Ovary (tissue), 7 donors: ENCODE measurements at regions not wholly inside any gene's neighbourhood (a gene's known extent, or its start where the extent isn't known, plus 50 kb on each side); places are given as distances from the start of the nearest gene placed in this dataset.

Source experiments
- DNase-seq, 5 donors: peaks; one replicate each; pipeline ENCODE4 v3.0.0-alpha.2; 2019 to 2020
- H3K27ac ChIP-seq, 2 donors: fragments of 200-600 bp; one replicate each; pipeline versions ENCODE4 v1.5.1 to v1.8.0; 2019 to 2022
- H3K27me3 ChIP-seq: fragments of 200-600 bp; one replicate; pipeline ENCODE4 v1.8.0; 2022
- H3K36me3 ChIP-seq: fragments of 200-600 bp; sonication (generic); one replicate; pipeline ENCODE4 v1.5.1; 2019
- H3K4me1 ChIP-seq: one replicate; pipeline ENCODE4 v1.8.1; 2013; ENCODE audit warnings: mild to moderate bottlenecking, moderate library complexity; ENCODE audit not compliant: insufficient read depth
- H3K4me3 ChIP-seq: fragments of 200-600 bp; sonication (generic); one replicate; pipeline ENCODE4 v1.5.1; 2017
- H3K9me3 ChIP-seq, 2 donors: fragments of 200-600 bp in 1 of 2; sonication (generic) in 1 of 2; one replicate each; pipeline versions ENCODE4 v1.5.1 to v1.8.1; 2013 to 2019; ENCODE audit warnings: mild to moderate bottlenecking in 1 of 2, moderate library complexity in 1 of 2
- CTCF ChIP-seq, 3 donors: fragments of 450-650 bp in 2 of 3; fragments of 200-600 bp in 1 of 3; IDR thresholded peaks; one replicate each; pipeline versions ENCODE4 v1.5.1 to v1.8.0; 2016 to 2022; ENCODE audit warnings: antibody characterized with exemption in 3 of 3, mild to moderate bottlenecking in 1 of 3
- EP300 ChIP-seq: sonication (generic); formaldehyde crosslinking; IDR thresholded peaks from one replicate; pipeline ENCODE4 v1.6.1; 2017; ENCODE audit warnings: antibody characterized with exemption
- POLR2A ChIP-seq: fragments of 450-650 bp; IDR thresholded peaks from one replicate; pipeline ENCODE4 v1.6.1; 2017; ENCODE audit warnings: antibody characterized with exemption, mild to moderate bottlenecking, moderate library complexity
- WGBS, 3 donors: extraction: QIAGEN DNeasy Blood & Tissue Kit in 1 of 3; methylation state at CpG; one replicate each; pipeline versions ENCODE4 v1.1.5 to v1.1.7; 2013 to 2017; 5-methylcytosine and 5-hydroxymethylcytosine counted together
- intact Hi-C, 4 donors: fragments of 100-400 bp; cut with DNase I; formaldehyde crosslinking; loops; one replicate each; pipeline versions ENCODE4 v1.11.0 to v1.15.1; 2022 to 2023
- donor health status: DM: no; HTN: no; CAD: no; lungs with moderate emphysema.
- donor health status: DM: no; HTN: no; CAD: no.
- donor health status: Bipolar disorder and iron deficiency.
- donor health status: DM: no; HTN: no; CAD: no.
- donor health status: DM: yes; HTN: yes; CAD: no.

- intact Hi-C loops = no loop called here
- no peak overlapping the region for H3K27ac ChIP-seq
- no peak overlapping the region for H3K4me3 ChIP-seq
- H3K9me3 ChIP-seq = no peaks in the 10 kb centered on the region
- 91 to 100% (median 94%) methylated on average over 1 of the region's 1 CpG for WGBS, 3 donors
- no peaks in the 10 kb centered on the region for H3K27me3 ChIP-seq
- H3K36me3 ChIP-seq = no peaks in the 10 kb centered on the region
- no peaks in the 10 kb centered on the region for H3K4me1 ChIP-seq
- no peak for TF ChIP-seq POLR2A
- TF ChIP-seq CTCF (IDR thresholded peaks at IDR 0.05) = no peak
- no peak for TF ChIP-seq EP300
- no peak for DNase-seq
These were observed 1614.6 kb downstream of the PCDH7 start for GRCh38 chr4:32334759-32335158.

GRCh38 chr4:32337403-32337802 is 1617.2 kb downstream of the PCDH7 start:
- no peak for TF ChIP-seq CTCF (IDR thresholded peaks at IDR 0.05)
- no peak for TF ChIP-seq EP300
- TF ChIP-seq POLR2A = no peak
- DNase-seq = no peak
- Histone ChIP-seq H3K27ac (no peak overlapping the region), H3K4me1 (no peaks in the 10 kb centered on the region), H3K27me3 (no peaks in the 10 kb centered on the region), H3K9me3 (no peaks in the 10 kb centered on the region), H3K36me3 (no peaks in the 10 kb centered on the region), H3K4me3 (no peak overlapping the region)
- intact Hi-C loops = no loop called here
- WGBS, 3 donors = 65 to 94% (median 72%) methylated on average over 2 of the region's 2 CpGs

GRCh38 chr4:32340591-32340990 is 1620.4 kb downstream of the PCDH7 start:
- Histone ChIP-seq H3K4me3 (no peak overlapping the region), H3K9me3 (no peaks in the 10 kb centered on the region), H3K27me3 (no peaks in the 10 kb centered on the region), H3K27ac (no peak overlapping the region), H3K4me1 (no peaks in the 10 kb centered on the region), H3K36me3 (no peaks in the 10 kb centered on the region)
- no peak for DNase-seq
- TF ChIP-seq POLR2A (no peak), CTCF (IDR thresholded peaks at IDR 0.05) (no peak), EP300 (no peak)
- intact Hi-C loops = no loop called here

- Histone ChIP-seq H3K9me3 (no peaks in the 10 kb centered on the region), H3K27ac (no peak overlapping the region), H3K4me3 (no peak overlapping the region), H3K27me3 (no peaks in the 10 kb centered on the region), H3K4me1 (no peaks in the 10 kb centered on the region), H3K36me3 (no peaks in the 10 kb centered on the region)
- intact Hi-C loops = no loop called here
- TF ChIP-seq EP300 (no peak), POLR2A (no peak), CTCF (IDR thresholded peaks at IDR 0.05) (no peak)
- WGBS, 3 donors = 72 to 91% (median 85%) methylated on average over 1 of the region's 1 CpG
- DNase-seq = no peak
These were observed 1621.2 kb downstream of the PCDH7 start for GRCh38 chr4:32341342-32341741.

- no peak for DNase-seq
- Histone ChIP-seq H3K4me1 (no peaks in the 10 kb centered on the region), H3K4me3 (no peak overlapping the region), H3K36me3 (no peaks in the 10 kb centered on the region), H3K27ac (no peak overlapping the region), H3K27me3 (no peaks in the 10 kb centered on the region), H3K9me3 (no peaks in the 10 kb centered on the region)
- intact Hi-C loops = no loop called here
- no peak for TF ChIP-seq CTCF (IDR thresholded peaks at IDR 0.05)
- no peak for TF ChIP-seq POLR2A
- TF ChIP-seq EP300 = no peak
These were observed 1621.9 kb downstream of the PCDH7 start for GRCh38 chr4:32342054-32342453.
